Activated T-helper 1 cell treated with anti-CD3 and anti-CD28 coated beads, Interleukin-12 subunit alpha, Interleukin-12 subunit beta, Interleukin-2, Interleukin-4 antibody, amounts not matched to agents 30 ng/mL and 10 ng/mL and 1 ng/mL, durations not matched to agents 14 hours and 24 hours and 36 hours (primary cell): ENCODE measurements at regions not wholly inside any gene's neighbourhood (a gene's known extent, or its start where the extent isn't known, plus 50 kb on each side); places are given as distances from the start of the nearest gene placed in this dataset.
"Not testable (repeated sequence)": the region's sequence is repeated elsewhere in the genome, so short reads cannot be mapped to it uniquely, and the experiment has no call there.

ENCODE experiments used
- DNase-seq: peaks from one replicate; pipeline ENCODE4 v3.0.0; 2021; ENCODE audit warnings: low spot score
- H3K27ac Mint-ChIP-seq: one replicate; pipeline ENCODE4 v1.8.0; 2021; ENCODE audit warnings: mild to moderate bottlenecking, mixed read lengths
- H3K27me3 Mint-ChIP-seq: one replicate; pipeline ENCODE4 v1.8.0; 2022; ENCODE audit warnings: mild to moderate bottlenecking, moderate library complexity, mixed read lengths; ENCODE audit not compliant: insufficient read depth
- H3K36me3 Mint-ChIP-seq: one replicate; pipeline ENCODE4 v1.8.0; 2021; ENCODE audit warnings: low read depth, mixed read lengths
- H3K4me1 Mint-ChIP-seq: one replicate; pipeline ENCODE4 v1.8.0; 2021; ENCODE audit warnings: low read depth, mixed read lengths
- H3K4me3 Mint-ChIP-seq: one replicate; pipeline ENCODE4 v1.8.0; 2021; ENCODE audit warnings: mild to moderate bottlenecking, moderate library complexity, mixed read lengths
- H3K9me3 Mint-ChIP-seq: one replicate; pipeline ENCODE4 v1.8.0; 2021; ENCODE audit warnings: mixed read lengths
- intact Hi-C: fragments of 100-400 bp; cut with micrococcal nuclease; formaldehyde crosslinking; loops from one replicate; pipeline ENCODE4 v1.15.1; 2024

DNA sequence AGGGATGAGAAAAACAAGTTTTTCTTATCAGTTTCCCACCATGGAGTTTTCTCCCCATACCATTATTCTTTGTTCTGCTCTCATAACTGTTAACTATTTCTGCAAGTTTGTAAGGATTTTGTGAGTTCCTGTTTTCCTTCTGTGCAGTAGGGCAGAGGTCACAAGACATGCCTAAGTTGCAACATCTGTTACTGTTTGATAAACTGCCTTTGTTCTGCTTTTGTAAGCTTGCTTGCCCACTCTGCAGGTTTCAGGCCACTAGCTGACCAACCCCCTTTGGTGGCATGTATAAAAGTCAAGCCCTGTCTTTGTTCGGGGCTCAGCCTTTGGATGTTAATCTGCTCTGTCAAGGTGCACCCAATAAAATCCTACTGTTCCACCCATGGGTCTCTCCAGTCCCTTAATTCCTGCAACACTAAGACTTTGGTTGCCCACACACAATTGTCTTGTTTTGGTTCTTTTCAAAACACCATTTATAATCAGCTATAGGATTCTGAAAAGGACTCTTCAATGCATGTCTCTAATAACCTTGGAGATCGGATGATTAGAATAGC is 545.4 kb downstream of the CDH9 start:
- intact Hi-C loops = no loop called here
- Mint-ChIP-seq H3K4me3 (no peak overlapping the region), H3K4me1 (no peaks in the 10 kb centered on the region), H3K27ac (no peak overlapping the region), H3K27me3 (no peaks in the 10 kb centered on the region), H3K9me3 (peaks cover 21% of the 10 kb centered on the region), H3K36me3 (no peaks in the 10 kb centered on the region)
- DNase-seq = no peak

DNA sequence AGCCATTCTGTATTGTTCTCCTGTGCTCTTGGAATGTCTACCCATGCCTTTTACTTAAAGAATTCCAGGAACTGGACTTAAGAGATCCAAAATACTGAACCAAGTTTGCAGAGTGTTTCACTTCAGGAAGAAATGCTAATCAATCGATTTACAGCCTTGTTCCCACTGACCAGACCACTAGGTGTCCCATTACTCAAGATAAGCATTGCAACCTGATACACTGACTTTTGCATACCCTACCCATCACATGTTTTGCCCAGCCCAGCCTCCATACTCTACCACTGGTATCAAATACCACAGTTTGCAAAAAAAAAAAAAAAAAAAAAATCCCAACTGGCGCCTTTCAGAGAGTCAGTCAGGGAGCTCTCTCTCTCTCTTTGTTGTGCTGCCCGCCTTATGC is 550.8 kb downstream of the CDH9 start:
- Mint-ChIP-seq H3K9me3 (peaks cover 30% of the 10 kb centered on the region), H3K36me3 (no peaks in the 10 kb centered on the region), H3K27ac (no peak overlapping the region), H3K27me3 (no peaks in the 10 kb centered on the region), H3K4me1 (no peaks in the 10 kb centered on the region), H3K4me3 (no peak overlapping the region)
- intact Hi-C loops = no loop called here
- no peak for DNase-seq

- H3K4me3 Mint-ChIP-seq = no peak overlapping the region
- no peaks in the 10 kb centered on the region for H3K27me3 Mint-ChIP-seq
- intact Hi-C loops = no loop called here
- H3K36me3 Mint-ChIP-seq = no peaks in the 10 kb centered on the region
- no peaks in the 10 kb centered on the region for H3K4me1 Mint-ChIP-seq
- peaks cover 37% of the 10 kb centered on the region for H3K9me3 Mint-ChIP-seq
- no peak overlapping the region for H3K27ac Mint-ChIP-seq
- DNase-seq = no peak
Observed at GRCh38 chr5:26486631-26487030, 551.8 kb downstream of the CDH9 start.

GRCh38 chr5:26485146-26485860 is 553.1 kb downstream of the CDH9 start:
- H3K27ac Mint-ChIP-seq, H3K27me3 Mint-ChIP-seq, intact Hi-C loops, H3K36me3 Mint-ChIP-seq, H3K4me3 Mint-ChIP-seq, H3K4me1 Mint-ChIP-seq, DNase-seq: not testable (repeated sequence)
- H3K9me3 Mint-ChIP-seq = peaks cover 31% of the 10 kb centered on the region

DNA sequence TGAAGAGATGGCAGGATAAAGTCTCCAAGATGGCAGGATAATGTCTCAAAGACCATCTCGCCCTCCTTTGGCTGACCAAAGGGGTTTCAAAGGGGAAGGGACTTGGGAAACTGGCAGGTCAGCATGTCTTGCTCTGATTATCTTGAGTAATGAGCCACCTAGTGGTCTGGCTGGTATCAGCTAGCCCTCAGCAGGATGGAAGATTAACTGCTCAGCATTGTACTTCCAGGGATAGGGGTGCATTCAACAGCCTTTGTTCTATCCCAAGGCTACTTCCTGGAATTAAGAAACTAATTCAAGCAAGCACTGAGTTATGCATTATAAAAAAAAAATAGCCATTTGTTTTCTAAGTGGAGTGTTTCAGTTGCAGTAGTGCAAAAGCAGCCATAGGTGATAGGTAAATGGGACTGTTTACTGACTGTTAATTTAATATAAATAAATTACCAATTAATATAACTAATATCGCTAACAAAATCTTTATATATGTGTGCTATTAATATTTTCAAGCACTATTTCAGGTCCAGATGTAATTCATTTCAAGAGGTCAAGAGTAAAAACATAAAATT is 555.5 kb downstream of the CDH9 start:
- Mint-ChIP-seq H3K27ac (no peak overlapping the region), H3K27me3 (no peaks in the 10 kb centered on the region), H3K4me3 (no peak overlapping the region), H3K36me3 (no peaks in the 10 kb centered on the region), H3K4me1 (no peaks in the 10 kb centered on the region), H3K9me3 (peaks cover 23% of the 10 kb centered on the region)
- intact Hi-C loops = no loop called here
- no peak for DNase-seq

GRCh38 chr5:26482076-26482809 is 556.1 kb downstream of the CDH9 start:
- intact Hi-C loops = no loop called here
- Mint-ChIP-seq H3K4me3 (no peak overlapping the region), H3K36me3 (no peaks in the 10 kb centered on the region), H3K4me1 (no peaks in the 10 kb centered on the region), H3K27me3 (no peaks in the 10 kb centered on the region), H3K27ac (no peak overlapping the region), H3K9me3 (peaks cover 17% of the 10 kb centered on the region)
- DNase-seq = no peak

GRCh38 chr5:26470439-26470838 is 567.9 kb downstream of the CDH9 start:
- H3K9me3 Mint-ChIP-seq = peaks cover 13% of the 10 kb centered on the region
- no peaks in the 10 kb centered on the region for H3K27me3 Mint-ChIP-seq
- no peak for DNase-seq
- H3K4me3 Mint-ChIP-seq = no peak overlapping the region
- intact Hi-C loops = no loop called here
- no peaks in the 10 kb centered on the region for H3K36me3 Mint-ChIP-seq
- H3K4me1 Mint-ChIP-seq = no peaks in the 10 kb centered on the region
- no peak overlapping the region for H3K27ac Mint-ChIP-seq

GRCh38 chr5:26439121-26439520 is 599.3 kb downstream of the CDH9 start:
- Mint-ChIP-seq H3K27ac (no peak overlapping the region), H3K4me3 (no peak overlapping the region), H3K36me3 (no peaks in the 10 kb centered on the region), H3K27me3 (no peaks in the 10 kb centered on the region), H3K4me1 (no peaks in the 10 kb centered on the region), H3K9me3 (peaks cover 23% of the 10 kb centered on the region)
- no peak for DNase-seq
- intact Hi-C loops = no loop called here

DNA sequence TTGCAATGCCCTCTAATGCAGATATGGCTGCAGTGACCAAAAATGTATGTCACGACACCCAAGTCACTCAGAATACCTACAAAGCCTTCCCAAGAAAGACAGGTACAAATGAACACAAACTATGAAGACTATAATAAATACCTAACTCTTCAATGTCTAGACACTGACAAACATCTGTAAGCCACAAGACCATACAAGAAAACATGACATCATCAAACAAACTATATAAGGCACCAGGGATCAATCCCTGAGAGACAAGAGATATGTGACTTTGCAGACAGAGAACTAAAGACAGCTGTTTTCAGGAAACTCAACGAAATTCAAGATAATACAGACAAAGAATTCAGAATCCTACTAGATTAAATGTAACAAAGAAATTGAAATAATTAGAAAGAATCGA is 603.7 kb downstream of the CDH9 start:
- H3K36me3 Mint-ChIP-seq = no peaks in the 10 kb centered on the region
- no peak for DNase-seq
- H3K4me3 Mint-ChIP-seq = no peak overlapping the region
- H3K27me3 Mint-ChIP-seq = no peaks in the 10 kb centered on the region
- no peak overlapping the region for H3K27ac Mint-ChIP-seq
- intact Hi-C loops = no loop called here
- no peaks in the 10 kb centered on the region for H3K4me1 Mint-ChIP-seq
- peaks cover 27% of the 10 kb centered on the region for H3K9me3 Mint-ChIP-seq

DNA sequence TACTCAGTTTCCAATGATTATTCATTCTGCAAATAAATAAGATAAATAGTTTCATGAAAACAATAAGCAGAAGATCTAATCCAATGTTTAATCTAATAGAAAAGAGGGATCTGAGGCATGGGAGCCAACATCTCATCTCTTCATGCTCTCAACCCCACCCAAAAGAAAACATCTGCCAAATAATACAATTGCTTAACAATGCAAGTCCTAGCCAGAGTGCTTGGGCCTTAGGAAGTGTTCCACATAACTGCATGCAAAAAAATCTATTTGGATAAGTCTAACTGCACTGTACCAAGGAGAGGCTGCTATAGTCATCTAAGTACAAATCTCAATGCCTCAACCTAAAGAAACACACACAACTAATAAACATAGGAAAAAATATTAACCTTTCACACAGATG is 606.0 kb downstream of the CDH9 start:
- no peak overlapping the region for H3K27ac Mint-ChIP-seq
- no peaks in the 10 kb centered on the region for H3K27me3 Mint-ChIP-seq
- H3K36me3 Mint-ChIP-seq = no peaks in the 10 kb centered on the region
- no peak for DNase-seq
- intact Hi-C loops = no loop called here
- peaks cover 29% of the 10 kb centered on the region for H3K9me3 Mint-ChIP-seq
- no peak overlapping the region for H3K4me3 Mint-ChIP-seq
- no peaks in the 10 kb centered on the region for H3K4me1 Mint-ChIP-seq

- intact Hi-C loops = no loop called here
- DNase-seq = no peak
- H3K9me3 Mint-ChIP-seq = peaks cover 31% of the 10 kb centered on the region
- H3K27ac Mint-ChIP-seq = no peak overlapping the region
- no peaks in the 10 kb centered on the region for H3K36me3 Mint-ChIP-seq
- H3K27me3 Mint-ChIP-seq = no peaks in the 10 kb centered on the region
- no peak overlapping the region for H3K4me3 Mint-ChIP-seq
- no peaks in the 10 kb centered on the region for H3K4me1 Mint-ChIP-seq
Observed at GRCh38 chr5:26430323-26430722, 608.1 kb downstream of the CDH9 start.

DNA sequence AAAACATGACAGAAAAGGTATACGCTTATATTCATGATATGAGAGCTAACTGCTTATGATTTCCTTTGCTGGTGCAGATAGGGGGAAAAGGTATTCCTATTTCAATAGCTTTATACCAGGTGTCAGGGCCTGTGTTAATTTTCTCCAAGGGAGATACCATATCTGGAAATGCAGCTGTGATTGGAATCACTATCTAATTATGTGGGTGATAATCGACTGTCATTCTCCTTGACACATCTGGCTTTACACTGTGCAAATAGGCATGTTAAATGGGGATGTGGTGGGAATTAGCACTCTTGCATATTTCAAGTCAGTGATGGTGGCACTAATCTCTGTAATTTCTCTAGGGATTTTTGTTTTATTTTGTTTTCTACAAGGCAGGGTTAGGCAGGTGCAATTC is 611.1 kb downstream of the CDH9 start:
- Mint-ChIP-seq H3K27me3 (no peaks in the 10 kb centered on the region), H3K4me3 (no peak overlapping the region), H3K4me1 (no peaks in the 10 kb centered on the region), H3K36me3 (no peaks in the 10 kb centered on the region), H3K9me3 (peaks cover 32% of the 10 kb centered on the region), H3K27ac (no peak overlapping the region)
- no peak for DNase-seq
- intact Hi-C loops = no loop called here

DNA sequence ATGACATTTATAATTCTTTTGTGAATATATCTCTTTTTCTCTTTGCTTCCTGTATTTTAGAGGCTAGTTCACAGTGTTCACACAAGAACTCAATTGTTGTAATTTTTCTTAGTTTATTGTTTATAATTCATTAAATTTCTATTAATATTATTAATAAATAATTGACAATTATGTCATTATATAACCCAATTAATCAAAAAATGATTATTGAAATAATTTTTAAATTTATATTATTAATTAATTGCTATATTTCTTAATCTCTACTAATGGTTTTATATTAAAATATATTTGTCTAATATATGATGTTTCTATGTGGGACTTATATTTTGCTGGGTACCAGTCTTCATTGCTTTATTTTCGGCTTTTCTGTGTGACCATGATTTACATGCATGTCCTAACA is 618.4 kb downstream of the CDH9 start:
- intact Hi-C loops = no loop called here
- Mint-ChIP-seq H3K27me3 (no peaks in the 10 kb centered on the region), H3K9me3 (peaks cover 20% of the 10 kb centered on the region), H3K4me1 (no peaks in the 10 kb centered on the region), H3K27ac (no peak overlapping the region), H3K4me3 (no peak overlapping the region), H3K36me3 (no peaks in the 10 kb centered on the region)
- no peak for DNase-seq
